Thyroid gland (tissue), 4 donors: ENCODE measurements at regions not wholly inside any gene's neighbourhood (a gene's known extent, or its start where the extent isn't known, plus 50 kb on each side); places are given as distances from the start of the nearest gene placed in this dataset.

Experiments
- DNase-seq, 2 donors: peaks; one replicate each; pipeline ENCODE4 v3.0.0-alpha.2; 2019
- H3K27ac ChIP-seq, 3 donors: fragments of 200-600 bp; sonication (generic); 1 replicate in 2 of 3; 2 replicates in 1 of 3; pipeline ENCODE4 v1.5.1; 2016 to 2019; ENCODE audit warnings: mild to moderate bottlenecking in 1 of 3, moderate library complexity in 1 of 3
- H3K27me3 ChIP-seq: fragments of 200-600 bp; sonication (generic); one replicate; pipeline ENCODE4 v1.5.1; 2019
- H3K36me3 ChIP-seq, 2 donors: fragments of 200-600 bp; sonication (generic); one replicate each; pipeline ENCODE4 v1.5.1; 2016 to 2019
- H3K4me1 ChIP-seq, 2 donors: fragments of 200-600 bp; sonication (generic); one replicate each; pipeline ENCODE4 v1.5.1; 2017 to 2019
- H3K4me3 ChIP-seq, 3 donors: fragments of 200-600 bp; sonication (generic); replicated peaks in 1 of 3; 1 replicate in 2 of 3; 2 replicates in 1 of 3; pipeline ENCODE4 v1.5.1; 2016; ENCODE audit warnings: mild to moderate bottlenecking in 1 of 3
- H3K9me3 ChIP-seq: fragments of 200-600 bp; sonication (generic); one replicate; pipeline ENCODE4 v1.5.1; 2017
- POLR2A ChIP-seq, 2 donors: fragments of 450-650 bp; IDR thresholded peaks; one replicate each; pipeline ENCODE4 v1.6.1; 2017; ENCODE audit warnings: antibody characterized with exemption in 2 of 2, mild to moderate bottlenecking in 2 of 2, moderate library complexity in 1 of 2
- WGBS, 2 donors: methylation state at CpG; one replicate each; pipeline ENCODE4 v1.1.5; 2017; 5-methylcytosine and 5-hydroxymethylcytosine counted together
- intact Hi-C: fragments of 100-400 bp; cut with DNase I; formaldehyde crosslinking; loops from one replicate; pipeline ENCODE4 v1.15.1; 2023
- TF ChIP-seq, protein P1 (sequence below), 6 experiments: fragments of 200-600 bp in 3 of 6; fragments of 450-650 bp in 3 of 6; sonication (generic) in 3 of 6; IDR thresholded peaks; one replicate each; pipeline ENCODE4 v1.5.1; 2016 to 2019; ENCODE audit warnings: antibody characterized with exemption in 6 of 6, mild to moderate bottlenecking in 2 of 6, inconsistent platforms in 1 of 6, moderate library complexity in 1 of 6

DNA sequence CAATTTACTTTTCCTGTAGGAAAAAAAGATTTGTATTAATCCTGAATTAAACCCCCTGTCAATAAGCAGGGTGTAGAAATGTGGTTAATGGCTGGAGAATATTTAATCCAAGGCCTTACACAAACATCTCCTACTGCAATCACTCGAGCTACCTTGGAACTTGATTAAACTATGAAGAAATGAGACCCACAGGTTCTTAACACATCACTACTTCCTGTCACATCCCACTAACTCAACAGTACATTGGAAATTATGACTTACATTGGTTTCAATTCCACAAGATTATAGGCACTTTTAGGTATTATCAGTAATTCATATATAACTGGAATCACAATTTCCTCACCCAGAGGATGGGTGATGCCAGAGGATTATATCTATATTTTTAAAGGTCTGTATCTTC is 480.3 kb downstream of the MRPL39 start:
- DNase-seq = no peak
- no peaks in the 10 kb centered on the region for H3K27me3 ChIP-seq
- no peak for TF ChIP-seq POLR2A (IDR thresholded peaks at IDR 0.05)
- TF ChIP-seq, protein P1, sequence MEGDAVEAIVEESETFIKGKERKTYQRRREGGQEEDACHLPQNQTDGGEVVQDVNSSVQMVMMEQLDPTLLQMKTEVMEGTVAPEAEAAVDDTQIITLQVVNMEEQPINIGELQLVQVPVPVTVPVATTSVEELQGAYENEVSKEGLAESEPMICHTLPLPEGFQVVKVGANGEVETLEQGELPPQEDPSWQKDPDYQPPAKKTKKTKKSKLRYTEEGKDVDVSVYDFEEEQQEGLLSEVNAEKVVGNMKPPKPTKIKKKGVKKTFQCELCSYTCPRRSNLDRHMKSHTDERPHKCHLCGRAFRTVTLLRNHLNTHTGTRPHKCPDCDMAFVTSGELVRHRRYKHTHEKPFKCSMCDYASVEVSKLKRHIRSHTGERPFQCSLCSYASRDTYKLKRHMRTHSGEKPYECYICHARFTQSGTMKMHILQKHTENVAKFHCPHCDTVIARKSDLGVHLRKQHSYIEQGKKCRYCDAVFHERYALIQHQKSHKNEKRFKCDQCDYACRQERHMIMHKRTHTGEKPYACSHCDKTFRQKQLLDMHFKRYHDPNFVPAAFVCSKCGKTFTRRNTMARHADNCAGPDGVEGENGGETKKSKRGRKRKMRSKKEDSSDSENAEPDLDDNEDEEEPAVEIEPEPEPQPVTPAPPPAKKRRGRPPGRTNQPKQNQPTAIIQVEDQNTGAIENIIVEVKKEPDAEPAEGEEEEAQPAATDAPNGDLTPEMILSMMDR (IDR thresholded peaks at IDR 0.05) = no peak
- no peaks in the 10 kb centered on the region for H3K9me3 ChIP-seq
- intact Hi-C loops = no loop called here
- 74 to 75% methylated on average over 1 of the region's 1 CpG for WGBS, 2 donors
- no peaks in the 10 kb centered on the region for H3K36me3 ChIP-seq
- H3K4me1 ChIP-seq = no peaks in the 10 kb centered on the region
- H3K27ac ChIP-seq = no peak overlapping the region
- no peak overlapping the region for H3K4me3 ChIP-seq

DNA sequence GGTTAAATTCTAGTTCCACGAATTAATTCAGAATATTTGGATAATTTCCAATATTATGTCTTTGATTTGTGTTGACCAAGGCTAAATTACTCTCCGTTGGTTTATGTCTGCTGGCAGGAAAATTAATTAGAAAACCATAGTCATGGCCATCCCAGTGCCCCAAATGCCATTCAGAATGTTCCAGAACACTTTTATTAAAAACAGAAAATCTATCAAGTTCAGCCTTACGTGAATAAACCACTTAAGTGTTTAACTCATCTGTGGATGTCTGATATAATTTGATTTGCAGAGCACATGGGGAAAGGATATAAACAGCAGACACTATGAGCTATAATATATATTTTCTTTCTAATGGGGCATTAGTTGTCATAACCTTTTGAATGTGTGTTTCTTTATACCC is 480.7 kb downstream of the MRPL39 start:
- no peak for TF ChIP-seq POLR2A (IDR thresholded peaks at IDR 0.05)
- TF ChIP-seq, protein P1 (IDR thresholded peaks at IDR 0.05) = no peak
- no peak overlapping the region for H3K4me3 ChIP-seq
- 68 to 71% methylated on average over 3 of the region's 3 CpGs for WGBS, 2 donors
- H3K36me3 ChIP-seq = no peaks in the 10 kb centered on the region
- no peak overlapping the region for H3K27ac ChIP-seq
- no peak for DNase-seq
- intact Hi-C loops = no loop called here
- H3K9me3 ChIP-seq = no peaks in the 10 kb centered on the region
- no peaks in the 10 kb centered on the region for H3K4me1 ChIP-seq
- no peaks in the 10 kb centered on the region for H3K27me3 ChIP-seq

GRCh38 chr21:25118648-25119047 is 488.6 kb downstream of the MRPL39 start:
- Histone ChIP-seq H3K4me3 (no peak overlapping the region), H3K9me3 (no peaks in the 10 kb centered on the region), H3K36me3 (no peaks in the 10 kb centered on the region), H3K4me1 (no peaks in the 10 kb centered on the region), H3K27me3 (no peaks in the 10 kb centered on the region), H3K27ac (no peak overlapping the region)
- WGBS, 2 donors = 91 to 95% methylated on average over 13 of the region's 13 CpGs
- no peak for TF ChIP-seq POLR2A (IDR thresholded peaks at IDR 0.05)
- TF ChIP-seq, protein P1 (IDR thresholded peaks at IDR 0.05) = no peak
- no peak for DNase-seq
- intact Hi-C loops = no loop called here

GRCh38 chr21:25115021-25115420 is 492.3 kb downstream of the MRPL39 start:
- Histone ChIP-seq H3K4me1 (no peaks in the 10 kb centered on the region), H3K4me3 (no peak overlapping the region), H3K9me3 (no peaks in the 10 kb centered on the region), H3K27me3 (no peaks in the 10 kb centered on the region), H3K36me3 (no peaks in the 10 kb centered on the region), H3K27ac (no peak overlapping the region)
- TF ChIP-seq, protein P1 (IDR thresholded peaks at IDR 0.05) = no peak
- no peak for TF ChIP-seq POLR2A (IDR thresholded peaks at IDR 0.05)
- 68 to 70% methylated on average over 1 of the region's 1 CpG for WGBS, 2 donors
- intact Hi-C loops = no loop called here
- no peak for DNase-seq

GRCh38 chr21:25107708-25108107 is 499.6 kb downstream of the MRPL39 start:
- H3K4me1 ChIP-seq = no peaks in the 10 kb centered on the region
- H3K4me3 ChIP-seq = no peak overlapping the region
- no peaks in the 10 kb centered on the region for H3K36me3 ChIP-seq
- 69 to 71% methylated on average over 3 of the region's 3 CpGs for WGBS, 2 donors
- no peak overlapping the region for H3K27ac ChIP-seq
- no peaks in the 10 kb centered on the region for H3K9me3 ChIP-seq
- no peak for DNase-seq
- TF ChIP-seq, protein P1 (IDR thresholded peaks at IDR 0.05) = no peak
- intact Hi-C loops = no loop called here
- no peaks in the 10 kb centered on the region for H3K27me3 ChIP-seq
